HL-60 (cell line): ENCODE measurements at regions not wholly inside any gene's neighbourhood (a gene's known extent, or its start where the extent isn't known, plus 50 kb on each side); places are given as distances from the start of the nearest gene placed in this dataset.

Experiments used
- CTCF ChIP-seq: IDR thresholded peaks from one replicate; pipeline ENCODE4 v1.5.1; 2011; ENCODE audit warnings: low read length, control low read depth, inconsistent platforms; ENCODE audit not compliant: insufficient read depth
- POLR2AphosphoS5 ChIP-seq: IDR thresholded peaks from 2 replicates; pipeline ENCODE4 v1.6.1; 2012; ENCODE audit warnings: low read depth
- REST ChIP-seq: IDR thresholded peaks from 2 replicates; pipeline ENCODE4 v1.6.1; 2012; ENCODE audit warnings: low read depth; ENCODE audit not compliant: insufficient replicate concordance
- SPI1 ChIP-seq: IDR thresholded peaks from 2 replicates; pipeline ENCODE4 v1.6.1; 2012; ENCODE audit warnings: low read depth, mild to moderate bottlenecking, borderline replicate concordance

GRCh38 chr5:61613679-61614078, 281.6 kb downstream of the ZSWIM6 start:
- TF ChIP-seq CTCF (no peak), POLR2AphosphoS5 (no peak), REST (no peak), SPI1 (no peak)
